Right forelimb (tissue), 1 donor: ENCODE measurements at regions not wholly inside any gene's neighbourhood (a gene's known extent, or its start where the extent isn't known, plus 50 kb on each side); places are given as distances from the start of the nearest gene placed in this dataset.
"Not testable (repeated sequence)": the region's sequence is repeated elsewhere in the genome, so short reads cannot be mapped to it uniquely, and the experiment has no call there.

Experiments used
- DNase-seq: peaks from one replicate; pipeline ENCODE4 v3.0.0-alpha.2; 2018

DNA sequence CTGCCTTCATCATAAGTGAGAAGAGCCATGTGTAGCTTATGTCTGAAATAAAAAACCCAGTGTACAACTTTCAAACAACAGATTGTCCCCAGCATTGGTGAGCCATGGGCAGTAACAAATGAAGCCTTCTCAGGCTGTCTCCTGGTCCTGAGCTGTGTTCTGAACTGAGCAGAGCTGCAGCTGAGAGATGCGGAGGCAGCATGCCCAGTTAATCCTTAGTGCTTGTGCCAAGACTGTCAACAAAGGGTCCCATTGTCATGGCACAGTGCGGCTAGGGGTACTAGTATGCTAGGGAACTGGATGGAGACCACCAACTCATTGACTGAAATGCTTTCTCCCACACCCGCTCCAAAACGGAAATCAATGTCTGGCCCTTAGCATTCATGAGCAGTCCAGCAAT lies 154.3 kb downstream of the RMST start:
- no peak for DNase-seq

- no peak for DNase-seq
Observed at GRCh38 chr12:97628962-97629361, 166.4 kb downstream of the RMST start.

- DNase-seq = no peak
Observed at GRCh38 chr12:97629382-97629781, 166.8 kb downstream of the RMST start.

DNA sequence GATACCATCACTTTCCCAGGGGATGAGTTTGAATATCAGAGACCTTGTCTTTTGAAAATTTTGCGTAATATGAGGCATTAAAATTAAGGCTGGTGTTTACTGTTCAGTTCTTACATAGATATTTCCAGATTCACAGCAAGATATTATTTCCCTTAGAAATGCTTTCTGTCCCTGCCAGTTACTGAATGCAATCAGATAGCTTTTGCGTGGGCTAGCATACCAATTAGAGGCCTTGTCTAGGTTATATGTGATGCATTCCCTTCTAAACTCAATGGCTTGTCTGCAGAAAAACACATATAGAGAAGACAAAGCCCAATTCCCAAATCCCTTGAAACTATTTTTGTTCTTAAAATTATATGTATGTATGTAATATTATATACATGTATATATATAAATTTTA lies 167.8 kb downstream of the RMST start:
- no peak for DNase-seq

DNA sequence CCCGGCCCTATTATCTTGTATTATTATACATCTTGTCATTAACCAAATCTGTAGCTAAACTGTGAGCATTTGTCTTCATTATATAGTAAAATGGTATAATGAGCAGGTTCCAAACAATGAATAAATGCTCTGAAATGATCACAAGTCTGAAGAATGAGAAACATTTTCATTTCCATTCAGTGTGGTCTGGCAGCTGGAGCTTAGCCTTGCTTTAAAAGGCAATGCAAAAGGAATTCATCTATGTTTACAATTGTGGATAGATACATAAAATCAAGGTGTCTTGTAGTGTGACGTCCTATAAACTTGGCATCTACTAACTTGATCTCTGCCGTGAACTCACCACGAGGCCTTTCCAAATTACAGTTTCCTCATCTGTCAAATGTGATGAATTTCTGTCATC lies 168.3 kb downstream of the RMST start:
- no peak for DNase-seq

- no peak for DNase-seq
Observed at GRCh38 chr12:97637770-97638169, 175.2 kb downstream of the RMST start.

DNA sequence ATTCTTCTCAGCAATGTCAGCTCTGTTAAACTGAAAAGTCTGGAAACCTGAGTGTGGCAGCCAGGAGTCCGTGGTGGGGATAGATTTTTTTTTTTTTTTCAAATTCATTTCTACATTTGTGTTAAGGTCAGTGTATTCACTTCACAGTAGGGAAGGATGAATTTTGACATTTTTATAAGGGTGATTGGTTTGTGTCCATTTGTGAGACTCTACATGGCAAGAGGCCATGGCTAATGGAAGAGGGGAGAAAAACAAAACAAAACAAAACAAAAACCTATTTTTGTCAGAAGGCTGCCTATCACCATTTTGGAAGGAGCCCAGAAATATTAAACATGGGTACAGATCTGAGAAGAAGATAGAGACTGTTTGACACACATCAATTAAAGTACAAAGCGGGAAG lies 176.1 kb downstream of the RMST start:
- DNase-seq = no peak

DNA sequence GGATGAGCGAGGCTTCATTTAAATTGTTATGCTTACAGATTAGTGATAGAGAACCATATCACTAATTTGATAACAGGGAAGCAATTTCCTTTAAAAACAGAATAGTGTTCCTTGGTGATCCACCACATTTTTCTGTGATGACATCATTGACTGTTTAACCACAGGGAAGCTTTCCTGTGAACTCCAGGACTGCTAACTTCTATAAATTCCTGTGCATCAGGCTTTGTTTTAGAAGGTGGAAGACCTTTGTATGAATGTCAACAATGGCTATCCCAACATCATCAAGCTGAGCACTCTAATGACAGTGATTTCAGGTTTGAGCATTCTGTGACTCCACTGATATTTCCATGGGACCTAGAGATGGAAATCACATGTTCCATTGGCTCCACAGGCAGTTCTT lies 177.1 kb downstream of the RMST start:
- DNase-seq = no peak

GRCh38 chr12:97640826-97641225 lies 178.2 kb downstream of the RMST start:
- DNase-seq = no peak

DNA sequence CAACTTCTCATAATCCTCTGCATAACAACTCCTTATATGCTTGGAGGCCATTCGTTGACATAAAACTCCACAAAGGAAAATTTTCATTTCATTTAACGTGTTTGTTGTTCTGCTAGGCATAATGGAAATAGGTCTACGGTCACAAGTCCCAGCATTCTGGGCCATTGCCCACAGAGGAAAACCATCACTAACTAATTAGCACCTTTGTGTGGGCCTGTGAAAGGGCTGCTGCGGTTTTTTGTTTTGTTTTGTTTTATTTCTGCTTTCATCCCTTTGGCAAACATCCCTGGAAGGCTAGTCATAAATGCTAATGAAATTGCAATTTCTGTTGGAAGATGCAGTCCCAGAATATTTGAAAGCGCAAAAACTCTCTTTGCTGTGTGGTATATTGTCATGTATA lies 180.3 kb downstream of the RMST start:
- DNase-seq = no peak

GRCh38 chr12:97643924-97644323 lies 181.3 kb downstream of the RMST start:
- DNase-seq = no peak

GRCh38 chr12:97645726-97646125 lies 183.1 kb downstream of the RMST start:
- DNase-seq = no peak

DNA sequence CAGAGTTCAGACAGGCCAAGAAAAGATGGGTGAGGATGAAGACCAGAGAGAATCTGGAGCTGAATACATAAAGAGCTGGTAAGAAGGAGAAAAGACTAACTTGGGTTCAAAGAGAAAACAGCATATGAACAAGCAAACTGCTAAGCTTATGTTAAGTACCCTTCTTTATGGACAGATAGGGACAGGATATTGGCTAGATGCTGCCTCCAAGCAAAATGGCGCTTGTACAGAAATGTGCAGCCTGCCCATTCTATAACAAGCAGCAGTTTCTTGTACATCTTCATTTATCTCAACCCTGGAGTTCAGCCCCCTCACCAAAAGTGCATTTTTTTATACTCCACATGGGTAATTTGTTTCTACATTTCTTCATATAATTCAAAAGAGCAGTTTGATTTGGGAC lies 184.5 kb downstream of the RMST start:
- no peak for DNase-seq

- no peak for DNase-seq
Observed at GRCh38 chr12:97650242-97650641, 187.6 kb downstream of the RMST start.

GRCh38 chr12:97656548-97656947 lies 193.9 kb downstream of the RMST start:
- DNase-seq = not testable (repeated sequence)

DNA sequence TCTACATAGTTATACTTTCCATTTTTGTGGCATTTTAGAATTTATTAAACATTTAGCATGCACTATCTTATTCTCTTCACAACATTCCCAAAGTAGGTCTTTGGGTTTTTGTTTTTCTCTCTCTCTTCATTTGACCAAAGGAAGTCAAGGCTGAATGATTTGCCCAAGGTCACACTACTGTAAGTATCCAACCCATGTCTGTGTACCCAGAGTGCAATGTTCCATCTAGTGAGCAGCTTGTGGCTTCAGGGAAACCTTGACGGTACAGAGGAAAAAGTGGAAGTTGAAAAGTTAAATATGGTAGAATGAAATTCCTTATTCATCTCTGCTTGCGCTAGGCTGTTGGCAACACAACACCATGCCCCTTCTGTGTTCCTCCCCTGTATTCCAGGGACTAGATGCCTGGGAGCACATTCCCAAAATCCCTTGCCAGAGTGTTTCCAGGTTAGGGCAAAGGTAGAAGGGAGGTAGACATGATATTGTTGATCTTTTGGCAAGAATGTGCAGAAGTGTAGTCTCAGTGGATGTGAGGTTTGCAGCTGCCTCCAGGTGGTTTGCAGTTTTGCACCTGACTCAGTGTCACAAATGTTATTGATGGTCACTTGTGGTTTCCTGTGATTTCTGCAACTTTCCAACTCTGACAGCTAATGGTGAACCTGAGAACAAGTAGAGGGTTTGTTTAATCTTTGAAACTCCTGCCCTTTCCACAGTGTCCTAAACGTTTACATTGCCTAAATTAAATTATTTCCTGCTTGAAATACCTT lies 196.7 kb downstream of the RMST start:
- no peak for DNase-seq

- no peak for DNase-seq
Observed at GRCh38 chr12:97666263-97666662, 203.7 kb downstream of the RMST start.

- DNase-seq = no peak
Observed at GRCh38 chr12:97672870-97673269, 210.3 kb downstream of the RMST start.

DNA sequence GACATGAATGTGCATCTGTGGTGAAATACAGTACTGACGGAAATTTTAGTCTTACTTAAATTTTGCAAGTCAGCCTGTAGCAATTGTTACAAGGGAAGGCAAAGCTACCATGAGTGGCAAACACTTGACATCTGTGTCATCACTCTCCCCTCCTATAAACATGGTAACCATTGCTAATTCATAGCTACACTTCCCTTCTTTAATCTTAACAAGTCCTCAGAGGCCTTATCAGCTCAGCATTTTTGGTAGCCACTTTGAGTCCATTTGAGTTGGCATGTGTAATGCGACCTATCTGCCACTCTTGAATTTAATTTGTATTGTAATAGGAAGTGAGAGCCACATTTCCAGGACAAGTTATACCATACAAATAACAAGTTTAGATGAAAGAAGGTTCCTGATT lies 218.1 kb downstream of the RMST start:
- DNase-seq = no peak

- DNase-seq = no peak
Observed at GRCh38 chr12:97681612-97682504, 219.3 kb downstream of the RMST start.

- no peak for DNase-seq
Observed at GRCh38 chr12:97685360-97685759, 222.8 kb downstream of the RMST start.

DNA sequence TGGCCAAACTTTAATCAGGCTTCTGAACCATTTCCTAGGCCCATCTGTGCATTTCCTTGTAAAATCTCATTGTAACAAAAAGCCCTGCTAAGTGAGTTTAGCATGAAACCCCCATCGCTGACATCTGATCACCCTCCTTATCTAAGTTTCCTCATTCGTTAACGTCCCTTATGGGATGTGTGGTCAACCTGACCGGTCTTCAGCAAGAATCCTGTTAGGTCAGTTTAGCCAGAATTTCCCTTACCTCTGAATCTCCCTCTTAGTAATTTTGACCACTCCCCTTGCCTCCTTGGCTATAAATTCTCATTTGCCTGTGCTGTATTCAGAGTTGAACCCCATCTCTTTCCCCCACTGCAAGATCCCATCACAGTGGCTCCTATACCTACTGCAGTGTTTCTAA lies 239.3 kb downstream of the RMST start:
- DNase-seq = no peak

GRCh38 chr12:97711392-97711791 lies 248.8 kb downstream of the RMST start:
- no peak for DNase-seq

- DNase-seq = no peak
Observed at GRCh38 chr12:97713270-97713669, 250.7 kb downstream of the RMST start.
